Brain microvascular endothelial cell (primary cell): ENCODE measurements at regions not wholly inside any gene's neighbourhood (a gene's known extent, or its start where the extent isn't known, plus 50 kb on each side); places are given as distances from the start of the nearest gene placed in this dataset.
A peak's percentile ranks its signal among the peaks of the same experiment; 100 is the strongest.

Experiments
- DNase-seq: peaks from one replicate; pipeline ENCODE4 v3.0.0-alpha.2; 2020
- H3K27ac ChIP-seq: fragments of 250-450 bp; sonication (Bioruptor Pico); 2 replicates; pipeline ENCODE4 v1.5.1; 2020; ENCODE audit warnings: mild to moderate bottlenecking, moderate library complexity
- H3K27me3 ChIP-seq: fragments of 250-450 bp; sonication (Bioruptor Pico); replicated peaks from 2 replicates; pipeline ENCODE4 v1.5.1; 2020; ENCODE audit warnings: mild to moderate bottlenecking
- H3K36me3 ChIP-seq: fragments of 250-450 bp; sonication (Bioruptor Pico); replicated peaks from 2 replicates; pipeline ENCODE4 v1.5.1; 2020; ENCODE audit warnings: mild to moderate bottlenecking
- H3K4me3 ChIP-seq: 2 replicates; pipeline ENCODE4 v1.5.1; 2011; ENCODE audit warnings: low read depth, mild to moderate bottlenecking, control low read depth, low read length, moderate library complexity
- CTCF ChIP-seq: IDR thresholded peaks from 2 replicates; pipeline ENCODE4 v1.5.1; 2011; ENCODE audit warnings: low read depth, mild to moderate bottlenecking, moderate library complexity, low read length, control low read depth, inconsistent platforms; ENCODE audit errors: missing control alignments
- in situ Hi-C: cut with HindIII; loops from 2 replicates; pipeline ENCODE4 v1.10.0; 2017; ENCODE audit warnings: low sequenced_read_pairs, low pct_ligation_motif_present

DNA sequence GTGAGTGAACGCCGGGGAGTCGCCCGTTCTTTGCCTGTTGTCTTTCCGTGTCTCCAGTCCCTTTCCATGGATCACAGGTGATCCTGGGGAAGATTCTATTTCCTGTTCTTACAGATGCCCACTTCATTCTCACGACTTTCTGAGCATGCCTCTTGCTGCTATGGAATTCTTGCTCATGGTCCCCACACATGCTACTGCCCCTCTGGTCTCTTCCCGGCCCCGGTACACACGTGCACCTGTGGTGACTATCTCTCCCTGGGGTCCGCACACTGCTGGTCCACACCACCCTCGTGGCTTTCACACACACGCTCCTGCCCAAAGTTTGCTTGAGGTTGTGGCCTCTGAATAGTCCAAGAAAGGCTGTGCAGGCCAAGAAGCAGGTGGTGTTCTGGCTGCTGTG lies 67.9 kb upstream of the ALKAL2 start:
- Histone ChIP-seq H3K36me3 (no peaks in the 10 kb centered on the region), H3K27ac (no peak overlapping the region), H3K27me3 (no peaks in the 10 kb centered on the region), H3K4me3 (no peak overlapping the region)
- DNase-seq = no peak
- TF ChIP-seq CTCF = no peak
- in situ Hi-C loops = no loop called here

- Histone ChIP-seq H3K27me3 (no peaks in the 10 kb centered on the region), H3K27ac (no peak overlapping the region), H3K36me3 (no peaks in the 10 kb centered on the region), H3K4me3 (no peak overlapping the region)
- in situ Hi-C loops = no loop called here
- DNase-seq = no peak
- TF ChIP-seq CTCF = no peak
Observed at GRCh38 chr2:352696-353095, 64.8 kb upstream of the ALKAL2 start.

DNA sequence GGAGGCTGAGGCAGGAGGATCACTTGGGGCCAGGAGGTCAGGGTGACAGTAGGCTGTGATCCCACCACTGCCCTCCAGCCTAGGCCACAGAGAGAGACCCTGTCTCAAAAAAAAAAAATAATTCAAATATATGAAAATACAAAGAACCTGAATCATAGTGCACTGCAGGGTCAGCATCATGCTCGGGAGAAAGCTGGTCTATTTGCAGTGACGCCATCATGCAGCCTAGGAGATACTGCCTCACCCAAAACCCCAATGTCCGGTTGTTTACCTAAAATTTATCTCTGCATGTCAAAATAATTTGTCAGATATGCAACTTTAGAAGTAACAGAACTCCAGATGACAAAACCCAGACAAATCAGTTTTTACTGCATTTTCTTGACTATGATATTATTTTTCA lies 61.5 kb upstream of the ALKAL2 start:
- peak; percentile 60 for DNase-seq
- H3K27me3 ChIP-seq = no peaks in the 10 kb centered on the region
- H3K36me3 ChIP-seq = no peaks in the 10 kb centered on the region
- H3K4me3 ChIP-seq = no peak overlapping the region
- in situ Hi-C loops = no loop called here
- no peak for TF ChIP-seq CTCF
- peak overlapping the region; percentile 61 for H3K27ac ChIP-seq

- Histone ChIP-seq H3K27me3 (no peaks in the 10 kb centered on the region), H3K4me3 (no peak overlapping the region), H3K36me3 (no peaks in the 10 kb centered on the region), H3K27ac (peak overlapping the region; percentile 61)
- in situ Hi-C loops = no loop called here
- TF ChIP-seq CTCF = no peak
- peak; percentile 88 for DNase-seq
Observed at GRCh38 chr2:348361-348916, 60.5 kb upstream of the ALKAL2 start.

DNA sequence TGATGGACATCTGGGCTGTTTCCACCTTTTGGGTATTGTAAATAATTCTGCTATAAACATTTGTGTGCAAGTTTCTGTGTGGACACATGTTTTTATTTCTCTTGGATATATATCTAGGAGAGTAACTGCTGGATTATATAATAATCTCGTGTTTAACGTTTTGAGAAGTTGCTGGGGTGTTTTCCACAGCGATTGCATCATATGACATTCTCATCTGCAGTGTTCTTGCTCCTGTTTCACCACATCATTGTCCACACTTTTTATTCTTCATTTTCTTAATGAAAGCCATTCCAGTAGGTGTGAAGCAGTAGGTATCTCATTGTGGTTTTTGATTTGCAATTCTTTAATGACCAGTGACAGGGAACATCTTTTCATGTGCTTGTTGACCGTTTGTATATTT lies 56.9 kb upstream of the ALKAL2 start:
- no peak for TF ChIP-seq CTCF
- Histone ChIP-seq H3K27me3 (no peaks in the 10 kb centered on the region), H3K27ac (no peak overlapping the region), H3K4me3 (no peak overlapping the region), H3K36me3 (no peaks in the 10 kb centered on the region)
- in situ Hi-C loops = no loop called here
- DNase-seq = no peak

DNA sequence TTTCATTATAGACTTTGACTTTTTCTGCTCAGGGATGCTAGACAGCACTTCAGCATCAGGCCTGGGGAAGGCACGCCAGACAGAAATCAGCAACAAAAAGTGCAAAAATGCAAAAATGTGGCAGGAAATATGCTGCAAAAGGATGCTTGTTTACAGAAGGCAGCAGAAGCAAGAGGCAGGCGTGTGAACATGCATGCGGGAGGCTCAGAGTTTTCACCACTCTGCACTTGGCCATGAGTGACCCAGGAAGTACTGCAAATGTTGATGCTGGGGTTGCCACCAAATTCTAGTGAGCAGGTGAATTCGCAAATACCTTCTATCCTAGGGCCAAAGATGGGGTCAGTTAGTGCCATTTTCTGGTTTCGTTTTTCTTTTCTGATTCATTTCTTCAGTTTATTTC lies 55.5 kb upstream of the ALKAL2 start:
- in situ Hi-C loops = no loop called here
- H3K4me3 ChIP-seq = no peak overlapping the region
- H3K27me3 ChIP-seq = no peaks in the 10 kb centered on the region
- no peak for DNase-seq
- no peak for TF ChIP-seq CTCF
- H3K27ac ChIP-seq = no peak overlapping the region
- H3K36me3 ChIP-seq = no peaks in the 10 kb centered on the region
